ENCODE measurements at regions not wholly inside any gene's neighbourhood (a gene's known extent, or its start where the extent isn't known, plus 50 kb on each side); places are given as distances from the start of the nearest gene placed in this dataset.

DNA sequence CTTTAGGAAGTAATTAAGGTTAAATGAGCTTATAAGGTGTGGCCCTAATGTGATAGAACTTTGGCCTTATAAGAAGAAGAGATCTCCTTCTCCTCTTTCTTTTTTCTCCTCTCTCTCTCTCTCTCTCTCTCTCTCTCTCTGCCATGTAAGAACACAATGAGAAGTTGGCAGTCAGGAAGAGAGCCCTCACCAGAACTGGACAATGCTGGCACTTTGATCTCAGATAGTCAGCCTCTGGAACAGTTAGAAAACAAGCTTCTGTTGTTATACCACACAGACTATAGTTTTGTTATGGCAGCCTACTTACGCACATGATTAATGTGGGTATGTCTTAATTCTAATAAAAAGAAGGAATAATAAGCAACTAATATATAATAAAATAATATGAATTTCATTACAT is 444.2 kb upstream of the LRRC7 start:
- DNase-seq (no peak), ATAC-seq (no peak)
- Mint-ChIP-seq H3K9me3 (peaks cover 15% of the 10 kb centered on the region), H3K27me3 (no peaks in the 10 kb centered on the region), H3K4me3 (no peak overlapping the region), H3K4me1 (ENCODE audit: low read depth) (no peaks in the 10 kb centered on the region), H3K36me3 (ENCODE audit: low read depth) (no peaks in the 10 kb centered on the region), H3K27ac (no peak overlapping the region)
- POLR2A ChIA-PET, result no interaction called here
- intact Hi-C loops (cut with micrococcal nuclease), result no loop called here
- CTCF ChIA-PET, result no interaction called here
- TF ChIP-seq, protein P1, sequence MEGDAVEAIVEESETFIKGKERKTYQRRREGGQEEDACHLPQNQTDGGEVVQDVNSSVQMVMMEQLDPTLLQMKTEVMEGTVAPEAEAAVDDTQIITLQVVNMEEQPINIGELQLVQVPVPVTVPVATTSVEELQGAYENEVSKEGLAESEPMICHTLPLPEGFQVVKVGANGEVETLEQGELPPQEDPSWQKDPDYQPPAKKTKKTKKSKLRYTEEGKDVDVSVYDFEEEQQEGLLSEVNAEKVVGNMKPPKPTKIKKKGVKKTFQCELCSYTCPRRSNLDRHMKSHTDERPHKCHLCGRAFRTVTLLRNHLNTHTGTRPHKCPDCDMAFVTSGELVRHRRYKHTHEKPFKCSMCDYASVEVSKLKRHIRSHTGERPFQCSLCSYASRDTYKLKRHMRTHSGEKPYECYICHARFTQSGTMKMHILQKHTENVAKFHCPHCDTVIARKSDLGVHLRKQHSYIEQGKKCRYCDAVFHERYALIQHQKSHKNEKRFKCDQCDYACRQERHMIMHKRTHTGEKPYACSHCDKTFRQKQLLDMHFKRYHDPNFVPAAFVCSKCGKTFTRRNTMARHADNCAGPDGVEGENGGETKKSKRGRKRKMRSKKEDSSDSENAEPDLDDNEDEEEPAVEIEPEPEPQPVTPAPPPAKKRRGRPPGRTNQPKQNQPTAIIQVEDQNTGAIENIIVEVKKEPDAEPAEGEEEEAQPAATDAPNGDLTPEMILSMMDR (IDR thresholded peaks at IDR 0.05), result no peak

DNA sequence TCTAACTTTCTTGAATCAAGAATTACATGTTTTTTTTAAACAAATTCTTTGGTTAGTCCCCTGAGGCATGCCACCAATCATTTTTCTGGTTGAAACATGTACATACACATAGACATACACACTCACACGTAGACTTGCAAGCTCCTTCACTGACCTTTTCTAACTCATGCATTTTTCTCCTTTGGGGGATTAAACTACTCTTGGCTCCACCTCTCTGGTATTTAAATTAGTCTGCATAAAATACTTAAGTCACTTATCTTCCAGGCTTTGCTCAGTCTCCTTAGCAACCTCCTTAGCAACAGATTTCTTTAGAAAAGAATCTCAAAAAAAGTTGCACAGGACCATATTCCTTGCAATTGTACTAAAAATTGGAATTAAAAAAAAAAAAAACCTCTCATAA is 440.9 kb upstream of the LRRC7 start:
- ATAC-seq (no peak), DNase-seq (no peak)
- no peak overlapping the region for H3K27ac Mint-ChIP-seq
- no peaks in the 10 kb centered on the region for H3K4me1 Mint-ChIP-seq (ENCODE audit: low read depth)
- H3K4me3 Mint-ChIP-seq, result no peak overlapping the region
- intact Hi-C loops (cut with micrococcal nuclease), result no loop called here
- ChIA-PET POLR2A (no interaction called here), CTCF (no interaction called here)
- H3K36me3 Mint-ChIP-seq (ENCODE audit: low read depth), result no peaks in the 10 kb centered on the region
- no peaks in the 10 kb centered on the region for H3K27me3 Mint-ChIP-seq
- TF ChIP-seq, protein P1 (IDR thresholded peaks at IDR 0.05), result no peak
- H3K9me3 Mint-ChIP-seq, result peaks cover 8% of the 10 kb centered on the region

DNA sequence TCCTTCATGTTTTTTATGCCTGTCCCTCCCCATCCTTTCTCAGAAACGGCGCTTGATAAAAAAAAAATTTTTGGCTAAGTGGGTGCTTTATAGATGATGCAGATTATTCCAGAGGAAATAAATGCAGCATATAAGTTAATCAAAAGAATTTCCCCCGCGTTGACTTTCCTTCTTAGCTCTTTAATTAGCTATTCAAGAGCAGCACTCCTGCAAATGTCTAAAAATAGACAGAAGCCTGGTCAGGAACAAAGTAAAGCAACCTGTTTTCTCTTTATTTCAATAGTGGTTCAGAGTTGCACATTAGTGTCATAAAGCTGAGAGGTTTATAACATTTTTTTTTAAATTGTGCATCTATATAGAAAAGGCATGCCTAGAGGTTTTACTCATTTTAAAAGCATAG is 439.5 kb upstream of the LRRC7 start:
- H3K27ac Mint-ChIP-seq, result no peak overlapping the region
- TF ChIP-seq, protein P1 (IDR thresholded peaks at IDR 0.05), result no peak
- CTCF ChIA-PET, result no interaction called here
- no peak overlapping the region for H3K4me3 Mint-ChIP-seq
- no peak for ATAC-seq
- H3K36me3 Mint-ChIP-seq (ENCODE audit: low read depth), result no peaks in the 10 kb centered on the region
- intact Hi-C loops (cut with micrococcal nuclease), result no loop called here
- DNase-seq, result no peak
- no peaks in the 10 kb centered on the region for H3K4me1 Mint-ChIP-seq (ENCODE audit: low read depth)
- POLR2A ChIA-PET, result no interaction called here
- peaks cover 8% of the 10 kb centered on the region for H3K9me3 Mint-ChIP-seq
- no peaks in the 10 kb centered on the region for H3K27me3 Mint-ChIP-seq

DNA sequence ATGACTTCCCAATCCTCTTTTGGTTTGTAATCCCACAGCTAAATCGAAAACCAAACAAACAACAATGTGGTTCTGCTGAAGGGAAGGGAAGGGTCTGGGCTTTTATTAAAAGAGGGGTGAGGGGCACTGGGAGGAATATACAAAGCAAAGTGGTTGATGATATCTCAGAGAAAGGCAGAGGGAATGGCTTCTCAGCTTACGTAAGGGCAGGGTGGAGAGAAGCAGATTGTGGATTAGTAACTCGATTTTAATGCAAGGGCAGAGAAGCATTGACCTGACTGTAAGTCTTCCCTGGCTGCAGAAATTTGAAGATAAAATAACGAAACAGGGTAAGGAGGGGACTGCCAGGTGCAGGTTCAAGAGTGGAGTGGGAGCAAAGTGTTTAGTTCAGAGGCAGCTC is 438.2 kb upstream of the LRRC7 start:
- no peak overlapping the region for H3K27ac Mint-ChIP-seq
- no peaks in the 10 kb centered on the region for H3K36me3 Mint-ChIP-seq (ENCODE audit: low read depth)
- ATAC-seq (no peak), DNase-seq (no peak)
- TF ChIP-seq, protein P1 (IDR thresholded peaks at IDR 0.05), result no peak
- POLR2A ChIA-PET, result no interaction called here
- H3K4me1 Mint-ChIP-seq (ENCODE audit: low read depth), result no peaks in the 10 kb centered on the region
- CTCF ChIA-PET, result interaction anchor here (0.6 kb wide), 1 partner anchor 681 kb away, joined by 3 read pairs; no protein-coding TSS in a partner anchor
- intact Hi-C loops (cut with micrococcal nuclease), result no loop called here
- peaks cover 8% of the 10 kb centered on the region for H3K9me3 Mint-ChIP-seq
- H3K27me3 Mint-ChIP-seq, result no peaks in the 10 kb centered on the region
- H3K4me3 Mint-ChIP-seq, result no peak overlapping the region

DNA sequence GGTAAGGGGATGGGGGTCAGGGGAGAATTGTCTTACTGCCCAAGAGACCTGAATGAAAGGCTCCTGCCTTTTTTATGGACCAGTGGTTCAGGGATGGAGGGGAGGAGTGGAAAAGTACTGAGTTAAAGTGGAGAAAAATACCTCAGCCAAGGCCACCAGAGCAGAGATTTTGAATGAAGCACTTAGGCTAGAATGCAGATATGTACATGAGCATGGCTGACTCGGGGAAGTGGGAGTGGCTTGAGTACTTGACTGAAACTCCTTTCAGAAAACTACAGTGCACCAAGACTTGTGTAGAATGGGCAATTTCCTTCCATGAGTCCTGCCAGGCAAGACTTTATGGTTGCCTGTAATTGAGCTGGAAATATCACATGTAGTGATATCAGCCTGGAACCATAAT is 429.6 kb upstream of the LRRC7 start:
- intact Hi-C loops (cut with micrococcal nuclease), result no loop called here
- Mint-ChIP-seq H3K9me3 (peaks cover 18% of the 10 kb centered on the region), H3K4me1 (ENCODE audit: low read depth) (no peaks in the 10 kb centered on the region), H3K27ac (no peak overlapping the region), H3K36me3 (ENCODE audit: low read depth) (no peaks in the 10 kb centered on the region), H3K4me3 (no peak overlapping the region), H3K27me3 (no peaks in the 10 kb centered on the region)
- ChIA-PET POLR2A (no interaction called here), CTCF (no interaction called here)
- TF ChIP-seq, protein P1 (IDR thresholded peaks at IDR 0.05), result no peak
- no peak for ATAC-seq
- no peak for DNase-seq
